IPS-NIHi7 (cell line): ENCODE measurements at regions not wholly inside any gene's neighbourhood (a gene's known extent, or its start where the extent isn't known, plus 50 kb on each side); places are given as distances from the start of the nearest gene placed in this dataset.
"Not testable (repeated sequence)": the region's sequence is repeated elsewhere in the genome, so short reads cannot be mapped to it uniquely, and the experiment has no call there.

Experiments used
- DNase-seq: peaks from one replicate; pipeline ENCODE4 v3.0.0; 2012; ENCODE audit warnings: mixed read lengths; ENCODE audit errors: extremely low spot score

DNA sequence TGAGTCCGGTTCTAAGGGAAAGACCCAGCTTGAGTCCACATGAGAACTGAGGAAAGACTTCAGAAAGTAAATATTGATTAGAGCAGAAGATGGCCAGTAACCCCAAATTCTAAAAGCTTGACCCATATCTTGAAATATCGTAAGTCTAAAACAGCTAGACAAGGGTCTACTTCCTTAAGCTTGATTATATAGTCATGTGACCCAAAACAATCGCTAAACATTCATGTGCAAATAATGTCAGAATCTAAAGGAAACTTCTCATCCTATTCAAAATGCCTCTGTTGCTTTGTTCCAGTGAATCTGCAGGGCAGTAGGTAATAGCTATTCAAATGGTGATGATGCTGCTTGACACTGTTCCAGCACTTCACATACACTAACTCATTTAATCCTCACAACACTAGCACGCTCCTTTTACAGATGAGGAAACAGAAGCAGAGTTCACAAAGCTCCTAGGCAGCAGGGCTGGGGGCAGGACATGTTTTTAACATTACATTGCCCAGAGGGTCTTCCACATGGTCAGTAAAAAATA, 52.6 kb downstream of the TCF20 start:
- DNase-seq: no peak

DNA sequence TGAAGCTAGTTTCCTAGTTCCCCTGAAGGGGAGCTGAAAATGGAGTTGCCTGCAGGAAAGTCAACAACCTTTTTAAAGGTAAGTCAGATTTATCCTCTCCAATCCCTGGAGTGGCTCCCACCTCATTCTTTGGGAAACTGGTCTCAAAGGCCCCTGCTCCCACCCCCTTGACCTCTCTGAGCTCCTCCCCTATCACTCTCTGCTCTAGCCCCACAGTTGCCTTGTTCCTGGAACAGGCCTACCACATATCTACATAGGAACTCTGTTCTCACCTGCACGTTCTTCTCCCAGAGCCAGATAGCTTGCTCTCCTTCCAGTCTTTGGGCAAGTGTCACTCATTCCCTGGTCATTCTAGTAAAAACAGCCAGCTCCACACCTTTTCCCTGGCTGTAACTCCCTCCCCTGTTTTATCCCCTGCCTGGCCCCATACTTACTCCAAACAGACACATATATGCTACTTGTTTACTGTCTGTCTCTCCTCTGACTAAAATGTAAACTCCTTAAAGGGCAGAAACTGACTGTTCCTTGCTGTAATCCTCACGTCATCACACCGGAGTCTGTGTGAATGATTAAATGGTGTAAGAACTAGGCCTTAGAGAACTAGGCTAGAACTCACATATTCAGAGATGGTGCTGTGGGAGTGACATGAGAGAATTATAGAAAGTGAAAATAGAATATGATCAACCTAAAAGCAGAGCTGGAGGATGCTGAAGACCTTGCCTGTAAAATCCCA, 53.3 kb downstream of the TCF20 start:
- DNase-seq: no peak

- no peak for DNase-seq
Observed at GRCh38 chr22:42214633-42215415, 55.6 kb downstream of the TCF20 start.

- no peak for DNase-seq
Observed at GRCh38 chr22:42208362-42208761, 62.1 kb downstream of the TCF20 start.

DNA sequence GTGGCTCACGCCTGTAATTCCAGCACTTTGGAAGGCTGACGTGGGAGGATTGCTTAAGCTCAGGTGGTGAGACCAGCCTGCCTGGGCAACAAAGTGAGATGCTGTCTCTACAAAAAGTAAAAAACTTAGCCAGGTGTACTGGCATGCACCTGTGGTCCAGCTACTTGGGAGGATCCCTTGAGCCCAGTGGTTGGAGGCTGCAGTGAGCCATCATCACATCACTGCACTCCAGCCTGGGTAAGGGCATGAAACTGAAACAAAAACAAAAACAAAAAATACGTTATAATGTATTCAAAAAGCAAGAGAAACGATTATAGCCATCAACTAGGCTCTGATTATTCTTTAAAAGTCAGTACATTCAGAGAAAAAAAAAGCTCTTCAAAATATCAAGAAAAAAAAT, 62.5 kb downstream of the TCF20 start:
- DNase-seq: no peak

GRCh38 chr22:42203609-42204008, 66.8 kb downstream of the TCF20 start:
- peak; percentile 41 for DNase-seq

DNA sequence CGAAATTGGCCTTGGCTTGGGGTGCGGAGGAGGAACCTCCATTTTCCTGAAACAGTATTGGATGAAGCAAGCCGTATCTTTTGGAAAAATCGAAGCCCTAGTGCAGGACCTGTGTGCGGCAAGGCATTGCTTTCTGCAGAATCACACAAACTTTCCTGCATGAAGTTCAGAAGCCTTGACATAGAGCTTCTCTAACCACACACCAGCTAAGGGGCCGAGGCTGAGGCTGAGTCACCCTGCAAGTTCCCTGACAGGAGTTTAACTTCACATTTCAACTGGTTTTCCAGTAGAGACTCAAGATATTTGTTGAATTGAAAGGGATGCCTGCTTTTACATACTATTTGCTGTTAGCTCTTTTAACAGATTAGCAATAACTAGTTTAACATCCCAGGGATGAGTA, 67.8 kb downstream of the TCF20 start:
- DNase-seq: no peak

DNA sequence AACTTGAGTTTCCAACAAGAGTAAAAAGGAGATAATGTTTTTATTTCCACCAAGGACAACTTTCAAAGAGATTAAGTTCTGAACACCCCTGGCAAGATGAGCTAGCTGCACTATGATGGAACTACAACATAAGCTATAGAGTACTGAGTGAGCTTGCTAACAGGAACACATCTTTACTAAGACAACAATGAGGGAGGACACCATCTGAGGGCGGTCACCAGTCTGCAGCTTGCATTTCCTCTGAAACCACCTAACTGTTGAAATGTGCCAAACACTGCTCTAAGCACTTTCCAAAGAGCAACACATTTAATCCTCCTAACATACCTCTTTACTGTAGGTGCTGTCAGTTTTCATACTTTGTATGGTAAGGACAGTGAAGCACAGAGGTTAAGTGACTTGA, 68.4 kb downstream of the TCF20 start:
- no peak for DNase-seq

GRCh38 chr22:42199025-42199424, 68.4 kb upstream of the CYP2D6 start:
- DNase-seq: no peak

GRCh38 chr22:42198226-42198625, 67.6 kb upstream of the CYP2D6 start:
- DNase-seq: no peak

DNA sequence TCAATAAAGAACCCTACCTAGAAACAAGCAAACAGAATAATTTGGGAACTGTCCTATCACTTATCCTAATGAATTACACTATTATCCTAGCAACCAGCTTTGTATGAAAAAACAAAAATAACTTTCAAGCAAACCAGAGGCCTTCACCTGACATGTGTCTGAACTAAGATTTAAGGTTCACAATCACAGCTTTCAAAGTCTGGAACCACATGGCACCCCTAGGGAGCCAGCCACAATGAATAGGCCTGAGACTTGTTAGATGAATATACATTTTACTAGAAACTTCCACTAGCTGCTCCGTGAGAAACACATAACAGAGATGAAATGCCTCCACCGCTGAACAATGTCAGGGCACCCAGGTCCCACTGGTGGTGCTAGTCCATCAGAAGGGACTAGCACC, 65.8 kb upstream of the CYP2D6 start:
- no peak for DNase-seq

DNA sequence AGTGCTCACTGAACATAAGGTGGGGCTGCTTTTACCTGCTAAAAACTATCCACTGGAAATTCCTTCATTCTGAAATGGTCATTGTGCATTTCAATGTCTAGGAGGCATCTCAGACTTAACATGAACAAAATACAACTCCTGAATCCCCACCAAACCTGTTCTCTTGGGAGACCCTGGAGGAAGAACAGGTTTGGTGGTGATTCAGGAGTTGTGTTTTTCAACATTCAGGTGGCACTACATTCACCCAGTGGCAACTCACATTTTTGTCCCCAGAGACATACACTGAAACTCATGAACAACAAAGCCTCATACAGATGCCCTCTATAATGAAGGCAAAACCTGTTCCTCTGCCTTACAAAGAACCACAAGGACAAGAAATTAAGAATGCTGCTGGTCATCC, 64.3 kb upstream of the CYP2D6 start:
- DNase-seq: no peak

DNA sequence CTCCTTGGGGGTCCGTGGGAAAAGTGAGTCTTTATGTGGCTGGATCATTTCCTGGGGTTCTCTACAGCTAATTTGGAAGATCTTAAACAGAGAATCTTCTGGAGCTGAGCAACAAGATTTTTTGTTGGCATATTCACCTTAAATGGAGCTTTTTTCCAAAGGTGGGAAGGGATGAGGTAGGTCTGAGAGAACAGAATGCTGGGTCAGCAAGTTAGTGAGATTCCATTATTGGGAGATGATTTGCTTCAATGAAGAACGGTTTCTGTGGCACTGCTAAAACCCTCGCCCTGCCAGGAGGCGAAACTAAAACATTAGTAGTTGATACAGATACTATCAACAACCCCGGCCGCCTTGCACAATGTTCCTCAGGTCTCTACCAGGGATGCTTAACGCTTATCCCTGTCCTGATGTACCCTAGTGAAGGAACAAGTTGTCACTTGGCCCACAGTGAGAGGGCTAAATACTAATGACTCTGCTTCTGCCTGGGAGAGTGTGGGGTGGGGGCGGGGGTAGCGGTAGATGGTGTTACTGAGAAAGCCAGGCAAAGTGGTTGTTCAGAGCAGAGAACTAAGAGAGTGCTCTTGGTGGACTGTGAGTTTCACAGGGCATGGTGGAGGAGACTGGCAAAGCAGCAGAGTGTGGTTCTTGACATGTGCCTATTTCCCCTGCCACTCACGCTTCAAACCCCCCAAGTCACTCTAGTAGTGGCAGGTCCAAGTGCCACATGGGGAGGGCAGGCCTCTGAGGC, 63.7 kb upstream of the CYP2D6 start:
- DNase-seq: no peak

DNA sequence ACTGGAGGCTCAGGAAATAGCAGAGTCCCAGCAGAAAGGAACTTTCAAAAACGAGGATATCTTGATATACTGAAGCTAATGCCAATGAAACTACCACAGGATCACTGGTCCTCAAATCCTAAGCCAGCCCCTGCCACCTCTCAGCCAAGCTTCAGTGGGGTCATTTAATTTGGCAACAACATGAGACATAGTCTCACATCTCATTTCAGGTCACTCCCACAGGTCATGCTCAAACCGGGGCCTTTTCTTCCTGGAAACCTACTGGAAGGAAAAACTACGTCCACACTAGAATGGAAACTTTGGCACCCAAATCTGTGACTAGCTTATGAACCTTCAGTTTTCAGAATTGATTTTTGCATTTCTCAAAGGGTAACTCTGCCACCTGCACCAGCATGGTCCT, 61.9 kb upstream of the CYP2D6 start:
- DNase-seq: no peak

- DNase-seq: no peak
Observed at GRCh38 chr22:42190274-42190673, 59.7 kb upstream of the CYP2D6 start.

DNA sequence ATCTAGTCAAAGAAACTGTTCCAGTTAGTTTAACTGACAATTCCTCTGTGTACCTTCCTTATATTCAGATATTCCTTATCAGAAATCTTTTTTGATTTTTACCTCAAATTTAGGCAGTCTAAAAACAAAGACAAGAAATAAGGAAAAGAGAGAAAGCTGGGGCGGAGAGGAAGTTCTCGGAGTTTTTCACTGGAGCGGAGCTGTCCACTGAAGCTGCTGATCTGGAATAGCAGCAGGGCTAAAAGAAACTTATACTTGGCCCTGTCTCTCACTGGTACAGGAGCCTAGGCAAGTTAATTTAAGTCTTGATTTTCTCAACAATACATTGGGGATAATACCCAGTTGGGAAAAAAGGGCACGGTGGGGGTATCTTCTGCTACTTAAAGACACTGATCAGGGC, 59.2 kb upstream of the CYP2D6 start:
- no peak for DNase-seq

GRCh38 chr22:42188808-42189447, 58.3 kb upstream of the CYP2D6 start:
- peak; percentile 43 for DNase-seq

GRCh38 chr22:42187646-42188045, 57.0 kb upstream of the CYP2D6 start:
- DNase-seq: no peak

- DNase-seq: no peak
Observed at GRCh38 chr22:42185915-42186439, 55.4 kb upstream of the CYP2D6 start.

GRCh38 chr22:42184852-42185251, 54.2 kb upstream of the CYP2D6 start:
- DNase-seq: no peak

GRCh38 chr22:42183461-42184059, 53.0 kb upstream of the CYP2D6 start:
- DNase-seq: not testable (repeated sequence)
